Keratinocyte (primary cell): ENCODE measurements at regions not wholly inside any gene's neighbourhood (a gene's known extent, or its start where the extent isn't known, plus 50 kb on each side); places are given as distances from the start of the nearest gene placed in this dataset.

Source experiments
- DNase-seq: peaks from one replicate; pipeline ENCODE4 v3.0.0-alpha.2; 2011; ENCODE audit warnings: low read depth, missing footprints, low spot score
- FAIRE-seq: peaks from 2 replicates; lab custom pipeline; 2011; peaks lifted over from hg19 to GRCh38; lab: Jason Lieb, UNC
- H2AFZ ChIP-seq: 2 replicates; pipeline ENCODE4 v1.6.0; 2012; ENCODE audit warnings: low read length, control low read depth, inconsistent platforms; ENCODE audit not compliant: control insufficient read depth
- H3K27ac ChIP-seq: 2 replicates; pipeline ENCODE4 v1.5.1; 2011; ENCODE audit warnings: low read length; ENCODE audit not compliant: control insufficient read depth, insufficient read depth
- H3K27me3 ChIP-seq: 3 replicates; pipeline ENCODE4 v1.6.0; 2011; ENCODE audit warnings: low read length; ENCODE audit not compliant: control insufficient read depth, insufficient read depth; ENCODE audit errors: extremely low read depth
- H3K36me3 ChIP-seq, 2 experiments: 2 replicates in 1 of 2; 3 replicates in 1 of 2; pipeline ENCODE4 v1.5.1; 2011; ENCODE audit warnings: low read length in 2 of 2, mild to moderate bottlenecking in 1 of 2; ENCODE audit not compliant: control insufficient read depth in 2 of 2, insufficient read depth in 2 of 2; ENCODE audit errors: extremely low read depth in 1 of 2
- H3K4me1 ChIP-seq: 3 replicates; pipeline ENCODE4 v1.5.1; 2011; ENCODE audit warnings: low read length; ENCODE audit not compliant: control insufficient read depth, insufficient read depth; ENCODE audit errors: extremely low read depth
- H3K4me2 ChIP-seq: 3 replicates; pipeline ENCODE4 v1.6.0; 2011; ENCODE audit warnings: low read depth, low read length; ENCODE audit not compliant: control insufficient read depth, insufficient read depth; ENCODE audit errors: extremely low read depth
- H3K4me3 ChIP-seq, 3 experiments: fragments of 200-600 bp in 1 of 3; sonication (generic) in 1 of 3; 2 replicates in 2 of 3; 3 replicates in 1 of 3; pipeline ENCODE4 v1.5.1; 2011 to 2016; ENCODE audit warnings: low read length in 3 of 3, mild to moderate bottlenecking in 3 of 3, control low read depth in 2 of 3, inconsistent platforms in 1 of 3, low read depth in 1 of 3, mixed read lengths in 1 of 3, mixed run types in 1 of 3, moderate library complexity in 1 of 3; ENCODE audit not compliant: control insufficient read depth in 2 of 3, insufficient read depth in 2 of 3; ENCODE audit errors: extremely low read depth in 1 of 3
- H3K79me2 ChIP-seq: 2 replicates; pipeline ENCODE4 v1.6.0; 2012; ENCODE audit warnings: low read length; ENCODE audit not compliant: control insufficient read depth, insufficient read depth
- H3K9ac ChIP-seq: 3 replicates; pipeline ENCODE4 v1.6.0; 2011; ENCODE audit warnings: low read length; ENCODE audit not compliant: control insufficient read depth, insufficient read depth; ENCODE audit errors: extremely low read depth
- H3K9me1 ChIP-seq: 3 replicates; pipeline ENCODE4 v1.6.0; 2011; ENCODE audit warnings: low read length; ENCODE audit not compliant: control insufficient read depth, insufficient read depth; ENCODE audit errors: extremely low read depth
- H3K9me3 ChIP-seq: 2 replicates; pipeline ENCODE4 v1.5.1; 2012; ENCODE audit warnings: low read depth, low read length; ENCODE audit not compliant: control insufficient read depth
- H4K20me1 ChIP-seq: 3 replicates; pipeline ENCODE4 v1.6.0; 2011; ENCODE audit warnings: low read length; ENCODE audit not compliant: control insufficient read depth, insufficient read depth; ENCODE audit errors: extremely low read depth
- CTCF ChIP-seq, 3 experiments: IDR thresholded peaks in 1 of 3; conservative IDR thresholded peaks in 1 of 3; optimal IDR thresholded peaks in 1 of 3; 2 replicates in 2 of 3; 3 replicates in 1 of 3; pipeline versions ENCODE3 to v1.5.1; 2011; ENCODE audit warnings: low read length in 3 of 3, mild to moderate bottlenecking in 3 of 3, moderate library complexity in 2 of 3, control low read depth in 1 of 3, inconsistent platforms in 1 of 3; ENCODE audit not compliant: insufficient read depth in 2 of 3; ENCODE audit errors: extremely low read depth in 1 of 3
- EZH2 ChIP-seq: IDR thresholded peaks from one replicate; pipeline ENCODE4 v1.6.1; 2012; ENCODE audit warnings: inconsistent platforms, mild to moderate bottlenecking, low read length, moderate library complexity
- dilution Hi-C: fragments of 300-500 bp; cut with MboI; formaldehyde crosslinking; loops from one replicate; pipeline ENCODE4 v1.7.0; 2020; ENCODE audit warnings: low sequenced_read_pairs; ENCODE audit not compliant: extremely low pct_ligation_motif_present

DNA sequence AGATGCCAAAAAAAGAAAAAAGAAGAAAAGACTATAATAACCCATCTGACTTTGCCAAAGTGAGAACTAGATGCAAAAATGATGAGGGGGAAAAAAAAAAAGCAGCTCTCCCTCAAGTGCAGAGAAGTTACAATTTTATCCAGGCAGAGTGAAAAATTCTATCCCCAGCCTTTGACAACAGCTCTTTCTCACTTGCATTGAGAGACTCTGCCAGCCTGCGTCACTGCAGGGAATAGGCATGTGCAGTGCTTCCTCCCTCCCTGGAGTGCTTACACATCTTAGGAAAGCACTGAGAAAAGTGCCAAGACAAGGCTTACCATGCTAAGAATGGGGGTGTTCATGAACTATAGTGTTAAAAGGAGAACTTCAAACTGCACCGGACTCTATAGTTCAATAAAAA, 418.6 kb upstream of the TYRP1 start:
- FAIRE-seq (no peak), DNase-seq (no peak)
- no peaks in the 10 kb centered on the region for H3K27me3 ChIP-seq
- TF ChIP-seq CTCF (optimal IDR thresholded peaks at IDR 0.05 in 1 of 3, IDR thresholded peaks at IDR 0.05 in 1 of 3, conservative IDR thresholded peaks at IDR 0.05 in 1 of 3; ENCODE audit: extremely low read depth in 1 of 3, insufficient read depth in 2 of 3, low read length in 3 of 3) (no peak), EZH2 (no peak)
- no peaks in the 10 kb centered on the region for H4K20me1 ChIP-seq
- H3K4me3 ChIP-seq, result no peak overlapping the region
- H3K9ac ChIP-seq, result no peak overlapping the region
- no peaks in the 10 kb centered on the region for H3K36me3 ChIP-seq
- no peak overlapping the region for H3K27ac ChIP-seq
- no peaks in the 10 kb centered on the region for H3K9me1 ChIP-seq
- dilution Hi-C loops, result no loop called here
- no peaks in the 10 kb centered on the region for H3K4me1 ChIP-seq
- no peak overlapping the region for H2AFZ ChIP-seq
- H3K9me3 ChIP-seq, result no peaks in the 10 kb centered on the region
- H3K4me2 ChIP-seq, result no peak overlapping the region
- no peaks in the 10 kb centered on the region for H3K79me2 ChIP-seq

DNA sequence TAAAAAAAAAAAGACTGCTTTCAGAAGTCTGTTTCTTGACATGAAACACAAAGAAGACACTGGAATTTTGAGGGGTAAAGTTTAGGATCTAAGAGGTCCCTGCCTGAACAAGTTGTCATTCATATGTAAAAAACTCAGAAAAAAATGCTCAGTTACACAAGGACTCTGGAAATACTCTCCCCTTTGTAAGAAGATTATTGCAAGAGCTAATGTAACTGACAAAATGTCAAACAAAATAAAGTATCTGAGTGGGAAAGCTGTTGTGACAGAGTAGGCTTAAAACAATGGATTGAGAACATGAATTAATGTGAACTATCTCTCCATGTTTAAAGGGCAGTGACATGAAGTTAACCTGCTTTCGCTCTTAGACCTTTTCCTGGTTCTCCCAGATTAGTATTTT, 416.7 kb upstream of the TYRP1 start:
- Histone ChIP-seq H3K9me3 (peaks cover under 1% of the 10 kb centered on the region), H4K20me1 (no peaks in the 10 kb centered on the region), H2AFZ (no peak overlapping the region), H3K4me2 (no peak overlapping the region), H3K9me1 (no peaks in the 10 kb centered on the region), H3K4me1 (no peaks in the 10 kb centered on the region), H3K36me3 (no peaks in the 10 kb centered on the region), H3K79me2 (no peaks in the 10 kb centered on the region), H3K9ac (no peak overlapping the region), H3K27me3 (no peaks in the 10 kb centered on the region), H3K4me3 (no peak overlapping the region), H3K27ac (no peak overlapping the region)
- DNase-seq (no peak), FAIRE-seq (no peak)
- TF ChIP-seq EZH2, result no peak
- TF ChIP-seq CTCF (optimal IDR thresholded peaks at IDR 0.05 in 1 of 3, IDR thresholded peaks at IDR 0.05 in 1 of 3, conservative IDR thresholded peaks at IDR 0.05 in 1 of 3; ENCODE audit: extremely low read depth in 1 of 3, insufficient read depth in 2 of 3, low read length in 3 of 3), result no peak
- dilution Hi-C loops, result no loop called here
